ENCODE measurements at regions not wholly inside any gene's neighbourhood (a gene's known extent, or its start where the extent isn't known, plus 50 kb on each side); places are given as distances from the start of the nearest gene placed in this dataset.

- Histone ChIP-seq H3K9me3 (ENCODE audit: insufficient read depth, low read length, severe bottlenecking) (peaks cover under 1% of the 10 kb centered on the region), H3K36me3 (ENCODE audit: insufficient read depth, low read length) (no peaks in the 10 kb centered on the region), H3K4me3 (ENCODE audit: low read depth in 1 of 2, low read length in 2 of 2) (no peak overlapping the region), H4K20me1 (ENCODE audit: insufficient read depth, low read length) (no peaks in the 10 kb centered on the region), H3K4me1 (ENCODE audit: insufficient read depth, low read length) (no peaks in the 10 kb centered on the region), H3K4me2 (ENCODE audit: insufficient read depth, low read length) (no peak overlapping the region), H2AFZ (ENCODE audit: low read depth, low read length) (no peak overlapping the region), H3K79me2 (ENCODE audit: insufficient read depth, low read length) (no peaks in the 10 kb centered on the region), H3K27ac (ENCODE audit: low read length) (no peak overlapping the region), H3K27me3 (ENCODE audit: insufficient read depth, low read length, poor library complexity) (peaks cover 13% of the 10 kb centered on the region), H3K9ac (ENCODE audit: low read depth, low read length) (no peak overlapping the region)
- DNase-seq (no peak), ATAC-seq (ENCODE audit: insufficient read depth, low read depth) (no peak)
- TF ChIP-seq EZH2 (IDR thresholded peaks at IDR 0.05; ENCODE audit: borderline replicate concordance, low read depth, low read length, severe bottlenecking) (no peak), CTCF (IDR thresholded peaks at IDR 0.05; ENCODE audit: borderline replicate concordance, extremely low read depth, low read length, poor library complexity, severe bottlenecking) (no peak)
Measured at GRCh38 chr11:69364921-69365320, 71.0 kb downstream of the MYEOV start.

GRCh38 chr11:69365558-69365957 is 71.6 kb downstream of the MYEOV start:
- H4K20me1 ChIP-seq (ENCODE audit: insufficient read depth, low read length): no peaks in the 10 kb centered on the region
- no peak overlapping the region for H3K9ac ChIP-seq (ENCODE audit: low read depth, low read length)
- TF ChIP-seq EZH2 (IDR thresholded peaks at IDR 0.05; ENCODE audit: borderline replicate concordance, low read depth, low read length, severe bottlenecking) (no peak), CTCF (IDR thresholded peaks at IDR 0.05; ENCODE audit: borderline replicate concordance, extremely low read depth, low read length, poor library complexity, severe bottlenecking) (no peak)
- H3K4me2 ChIP-seq (ENCODE audit: insufficient read depth, low read length): no peak overlapping the region
- no peaks in the 10 kb centered on the region for H3K9me3 ChIP-seq (ENCODE audit: insufficient read depth, low read length, severe bottlenecking)
- DNase-seq: no peak
- ATAC-seq (ENCODE audit: insufficient read depth, low read depth): no peak
- H3K27me3 ChIP-seq (ENCODE audit: insufficient read depth, low read length, poor library complexity): peaks cover 13% of the 10 kb centered on the region
- H3K79me2 ChIP-seq (ENCODE audit: insufficient read depth, low read length): no peaks in the 10 kb centered on the region
- H2AFZ ChIP-seq (ENCODE audit: low read depth, low read length): no peak overlapping the region
- H3K27ac ChIP-seq (ENCODE audit: low read length): no peak overlapping the region
- no peaks in the 10 kb centered on the region for H3K4me1 ChIP-seq (ENCODE audit: insufficient read depth, low read length)
- H3K36me3 ChIP-seq (ENCODE audit: insufficient read depth, low read length): no peaks in the 10 kb centered on the region
- H3K4me3 ChIP-seq (ENCODE audit: low read depth in 1 of 2, low read length in 2 of 2): no peak overlapping the region

GRCh38 chr11:69366591-69366990 is 72.6 kb downstream of the MYEOV start:
- Histone ChIP-seq H3K79me2 (ENCODE audit: insufficient read depth, low read length) (no peaks in the 10 kb centered on the region), H3K4me2 (ENCODE audit: insufficient read depth, low read length) (no peak overlapping the region), H3K9me3 (ENCODE audit: insufficient read depth, low read length, severe bottlenecking) (no peaks in the 10 kb centered on the region), H2AFZ (ENCODE audit: low read depth, low read length) (no peak overlapping the region), H3K27ac (ENCODE audit: low read length) (no peak overlapping the region), H3K9ac (ENCODE audit: low read depth, low read length) (no peak overlapping the region), H3K27me3 (ENCODE audit: insufficient read depth, low read length, poor library complexity) (peaks cover 13% of the 10 kb centered on the region), H4K20me1 (ENCODE audit: insufficient read depth, low read length) (no peaks in the 10 kb centered on the region), H3K4me1 (ENCODE audit: insufficient read depth, low read length) (no peaks in the 10 kb centered on the region), H3K36me3 (ENCODE audit: insufficient read depth, low read length) (no peaks in the 10 kb centered on the region), H3K4me3 (ENCODE audit: low read depth in 1 of 2, low read length in 2 of 2) (no peak overlapping the region)
- DNase-seq: no peak
- no peak for ATAC-seq (ENCODE audit: insufficient read depth, low read depth)
- TF ChIP-seq EZH2 (IDR thresholded peaks at IDR 0.05; ENCODE audit: borderline replicate concordance, low read depth, low read length, severe bottlenecking) (no peak), CTCF (IDR thresholded peaks at IDR 0.05; ENCODE audit: borderline replicate concordance, extremely low read depth, low read length, poor library complexity, severe bottlenecking) (no peak)
